GM23338 (cell line): ENCODE measurements at regions not wholly inside any gene's neighbourhood (a gene's known extent, or its start where the extent isn't known, plus 50 kb on each side); places are given as distances from the start of the nearest gene placed in this dataset.

ENCODE experiments used
- ATAC-seq: fragments of 200-7000 bp; cut with Tn5 transposase; 3 replicates; pipeline ENCODE4 v1.9.1; 2020
- DNase-seq: peaks from one replicate; pipeline ENCODE4 v3.0.0-alpha.2; 2015; ENCODE audit warnings: low spot score
- H2AFZ ChIP-seq: fragments of 200-600 bp; sonication (generic); 2 replicates; pipeline ENCODE4 v1.8.0; 2016; ENCODE audit warnings: antibody characterized with exemption, mild to moderate bottlenecking, moderate library complexity
- H3F3A ChIP-seq: fragments of 200-600 bp; sonication (generic); replicated peaks from 2 replicates; pipeline ENCODE4 v1.8.0; 2017; ENCODE audit warnings: antibody characterized with exemption, mixed run types, low read depth
- H3K27ac ChIP-seq: fragments of 200-600 bp; sonication (generic); 2 replicates; pipeline ENCODE4 v1.6.1; 2016; ENCODE audit warnings: low read depth
- H3K27me3 ChIP-seq: fragments of 200-600 bp; sonication (generic); 2 replicates; pipeline ENCODE4 v1.8.0; 2016; ENCODE audit warnings: mild to moderate bottlenecking, mixed run types, moderate library complexity; ENCODE audit not compliant: insufficient read depth
- H3K36me3 ChIP-seq: fragments of 200-600 bp; sonication (generic); 2 replicates; pipeline ENCODE4 v1.8.0; 2016; ENCODE audit warnings: mild to moderate bottlenecking; ENCODE audit not compliant: insufficient read depth
- H3K4me1 ChIP-seq: fragments of 200-600 bp; sonication (generic); 2 replicates; pipeline ENCODE4 v1.8.0; 2016; ENCODE audit warnings: mild to moderate bottlenecking, moderate library complexity; ENCODE audit not compliant: insufficient read depth
- H3K4me2 ChIP-seq: fragments of 200-600 bp; sonication (generic); 2 replicates; pipeline ENCODE4 v1.7.1; 2017; ENCODE audit warnings: mixed run types
- H3K4me3 ChIP-seq: fragments of 200-600 bp; sonication (generic); 2 replicates; pipeline ENCODE4 v1.6.1; 2016; ENCODE audit warnings: mixed run types
- H3K79me2 ChIP-seq: fragments of 200-600 bp; sonication (generic); replicated peaks from 2 replicates; pipeline ENCODE4 v1.8.0; 2017; ENCODE audit warnings: mild to moderate bottlenecking; ENCODE audit not compliant: insufficient read depth
- H3K9me2 ChIP-seq: fragments of 200-600 bp; sonication (generic); 2 replicates; pipeline ENCODE4 v1.8.0; 2017; ENCODE audit not compliant: insufficient read depth
- H4K20me1 ChIP-seq: fragments of 200-600 bp; sonication (generic); replicated peaks from 2 replicates; pipeline ENCODE4 v1.8.0; 2017; ENCODE audit warnings: mild to moderate bottlenecking; ENCODE audit not compliant: insufficient read depth
- H3K27ac Mint-ChIP-seq: 2 replicates; pipeline ENCODE4 v1.8.0; 2020; ENCODE audit warnings: inconsistent platforms, mild to moderate bottlenecking, moderate library complexity, mixed read lengths
- H3K27me3 Mint-ChIP-seq: 3 replicates; pipeline ENCODE4 v1.8.0; 2022; ENCODE audit warnings: low read depth, mild to moderate bottlenecking, moderate library complexity, mixed read lengths, inconsistent platforms; ENCODE audit not compliant: insufficient read depth, poor library complexity
- H3K36me3 Mint-ChIP-seq: 3 replicates; pipeline ENCODE4 v1.8.0; 2021; ENCODE audit warnings: low read depth, mild to moderate bottlenecking, inconsistent platforms, moderate library complexity, mixed read lengths
- H3K4me1 Mint-ChIP-seq: 3 replicates; pipeline ENCODE4 v1.8.0; 2020; ENCODE audit warnings: mild to moderate bottlenecking, inconsistent platforms, mixed read lengths
- H3K4me3 Mint-ChIP-seq: 3 replicates; pipeline ENCODE4 v1.8.0; 2021; ENCODE audit warnings: moderate library complexity, mild to moderate bottlenecking, inconsistent platforms, mixed read lengths
- H3K9me3 Mint-ChIP-seq: 3 replicates; pipeline ENCODE4 v1.8.0; 2020; ENCODE audit warnings: moderate library complexity, mild to moderate bottlenecking, inconsistent platforms, mixed read lengths
- CREB1 ChIP-seq: fragments of 250-450 bp; sonication (Bioruptor Pico); IDR thresholded peaks from 2 replicates; pipeline ENCODE4 v1.5.0; 2020; ENCODE audit warnings: low read depth, mild to moderate bottlenecking, moderate library complexity
- EZH2 ChIP-seq: fragments of 200-600 bp; sonication (generic); IDR thresholded peaks from one replicate; pipeline ENCODE4 v1.8.0; 2017; ENCODE audit warnings: antibody characterized with exemption, mild to moderate bottlenecking, low read depth; ENCODE audit not compliant: unreplicated experiment
- EZH2phosphoT487 ChIP-seq: fragments of 200-600 bp; sonication (generic); IDR thresholded peaks from one replicate; pipeline ENCODE4 v1.8.1; 2018; ENCODE audit warnings: antibody characterized with exemption; ENCODE audit not compliant: unreplicated experiment
- JUNB ChIP-seq: IDR thresholded peaks from one replicate; pipeline ENCODE4 v1.6.1; 2016; ENCODE audit warnings: antibody characterized with exemption; ENCODE audit not compliant: unreplicated experiment
- NANOG ChIP-seq: IDR thresholded peaks from 2 replicates; pipeline ENCODE4 v1.6.1; 2016; ENCODE audit warnings: antibody characterized with exemption, borderline replicate concordance
- POLR2AphosphoS5 ChIP-seq: IDR thresholded peaks from 2 replicates; pipeline ENCODE4 v1.6.1; 2016; ENCODE audit warnings: antibody characterized with exemption, low read depth
- STAT1 ChIP-seq: IDR thresholded peaks from one replicate; pipeline ENCODE4 v1.6.1; 2016; ENCODE audit warnings: antibody characterized with exemption; ENCODE audit not compliant: unreplicated experiment
- ZNF114 ChIP-seq: fragments of 250-450 bp; sonication (Bioruptor Pico); IDR thresholded peaks from 2 replicates; pipeline ENCODE4 v1.5.0; 2020; ENCODE audit warnings: mild to moderate bottlenecking, moderate library complexity
- ZNF331 ChIP-seq: fragments of 250-450 bp; sonication (Bioruptor Pico); IDR thresholded peaks from 2 replicates; pipeline ENCODE4 v1.5.0; 2020; ENCODE audit warnings: low read depth, mild to moderate bottlenecking, moderate library complexity
- TF ChIP-seq, protein P1 (sequence below): IDR thresholded peaks from one replicate; pipeline ENCODE4 v1.6.1; 2018; ENCODE audit warnings: antibody characterized with exemption; ENCODE audit not compliant: unreplicated experiment
- TF ChIP-seq, protein P2 (sequence below): IDR thresholded peaks from 2 replicates; pipeline ENCODE4 v1.6.1; 2016; ENCODE audit warnings: antibody characterized with exemption
- TF ChIP-seq, protein P3 (sequence below), 2 experiments: fragments of 200-600 bp in 1 of 2; sonication (generic) in 1 of 2; conservative IDR thresholded peaks; 2 replicates each; pipeline versions ENCODE4 v1.5.1 to v1.6.1; 2016 to 2017; ENCODE audit warnings: antibody characterized with exemption in 2 of 2, low read depth in 2 of 2, mild to moderate bottlenecking in 2 of 2, moderate library complexity in 1 of 2

DNA sequence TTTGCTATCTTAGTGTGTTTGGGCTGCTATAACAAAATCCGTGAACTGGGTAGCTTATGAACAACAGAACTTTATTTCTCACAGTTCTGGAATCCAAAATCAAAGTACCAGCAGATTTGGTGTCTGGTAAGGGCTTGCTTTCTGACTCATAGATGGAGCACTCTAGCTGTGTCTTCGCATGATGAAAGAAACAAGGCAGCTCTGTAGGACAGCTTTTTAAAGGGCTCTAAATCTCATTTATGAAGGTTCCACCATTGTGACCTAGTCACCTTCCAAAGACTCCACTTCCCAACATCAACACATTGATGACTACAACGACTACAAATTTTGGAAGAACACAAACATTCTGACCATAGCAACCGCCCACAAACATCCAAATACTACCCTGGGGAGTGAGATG lies 158.6 kb upstream of the LCORL start (continued):
- TF ChIP-seq, protein P1, sequence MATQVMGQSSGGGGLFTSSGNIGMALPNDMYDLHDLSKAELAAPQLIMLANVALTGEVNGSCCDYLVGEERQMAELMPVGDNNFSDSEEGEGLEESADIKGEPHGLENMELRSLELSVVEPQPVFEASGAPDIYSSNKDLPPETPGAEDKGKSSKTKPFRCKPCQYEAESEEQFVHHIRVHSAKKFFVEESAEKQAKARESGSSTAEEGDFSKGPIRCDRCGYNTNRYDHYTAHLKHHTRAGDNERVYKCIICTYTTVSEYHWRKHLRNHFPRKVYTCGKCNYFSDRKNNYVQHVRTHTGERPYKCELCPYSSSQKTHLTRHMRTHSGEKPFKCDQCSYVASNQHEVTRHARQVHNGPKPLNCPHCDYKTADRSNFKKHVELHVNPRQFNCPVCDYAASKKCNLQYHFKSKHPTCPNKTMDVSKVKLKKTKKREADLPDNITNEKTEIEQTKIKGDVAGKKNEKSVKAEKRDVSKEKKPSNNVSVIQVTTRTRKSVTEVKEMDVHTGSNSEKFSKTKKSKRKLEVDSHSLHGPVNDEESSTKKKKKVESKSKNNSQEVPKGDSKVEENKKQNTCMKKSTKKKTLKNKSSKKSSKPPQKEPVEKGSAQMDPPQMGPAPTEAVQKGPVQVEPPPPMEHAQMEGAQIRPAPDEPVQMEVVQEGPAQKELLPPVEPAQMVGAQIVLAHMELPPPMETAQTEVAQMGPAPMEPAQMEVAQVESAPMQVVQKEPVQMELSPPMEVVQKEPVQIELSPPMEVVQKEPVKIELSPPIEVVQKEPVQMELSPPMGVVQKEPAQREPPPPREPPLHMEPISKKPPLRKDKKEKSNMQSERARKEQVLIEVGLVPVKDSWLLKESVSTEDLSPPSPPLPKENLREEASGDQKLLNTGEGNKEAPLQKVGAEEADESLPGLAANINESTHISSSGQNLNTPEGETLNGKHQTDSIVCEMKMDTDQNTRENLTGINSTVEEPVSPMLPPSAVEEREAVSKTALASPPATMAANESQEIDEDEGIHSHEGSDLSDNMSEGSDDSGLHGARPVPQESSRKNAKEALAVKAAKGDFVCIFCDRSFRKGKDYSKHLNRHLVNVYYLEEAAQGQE: no peak

DNA sequence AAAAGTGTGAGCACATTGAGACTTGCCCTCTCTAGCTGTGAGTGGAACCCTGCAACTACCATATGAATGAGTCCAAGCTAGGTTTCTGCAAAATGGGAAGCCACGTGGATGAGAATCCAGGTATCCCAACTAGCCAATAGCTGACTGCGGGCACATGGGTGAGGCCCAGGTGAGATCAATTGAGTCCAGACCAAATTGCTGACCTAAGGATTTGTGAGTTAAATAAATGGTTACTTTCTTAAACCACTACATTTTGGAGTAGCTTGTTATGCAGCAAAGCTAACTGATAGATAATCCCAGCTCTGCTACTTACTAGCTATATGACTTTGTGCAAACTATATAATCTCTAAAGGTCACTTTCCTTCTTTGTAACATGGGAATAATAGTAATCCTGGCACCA lies 150.3 kb upstream of the LCORL start:
- Histone ChIP-seq H3K27me3 (no peaks in the 10 kb centered on the region), H3K4me3 (no peak overlapping the region), H3K36me3 (no peaks in the 10 kb centered on the region), H2AFZ (no peak overlapping the region), H4K20me1 (no peaks in the 10 kb centered on the region), H3K79me2 (no peaks in the 10 kb centered on the region), H3K4me1 (no peaks in the 10 kb centered on the region), H3K4me2 (no peak overlapping the region), H3K9me2 (no peaks in the 10 kb centered on the region), H3F3A (no peaks in the 10 kb centered on the region), H3K27ac (no peak overlapping the region)
- no peaks in the 10 kb centered on the region; the same call in 2 of the 3 replicates for H3K4me1 Mint-ChIP-seq
- TF ChIP-seq JUNB: no peak
- TF ChIP-seq ZNF331: no peak
- no peaks in the 10 kb centered on the region for H3K36me3 Mint-ChIP-seq
- H3K27me3 Mint-ChIP-seq: no peaks in the 10 kb centered on the region
- DNase-seq: no peak
- H3K9me3 Mint-ChIP-seq: no peaks in the 10 kb centered on the region; the same call in 2 of the 3 replicates
- no peak for ATAC-seq
- H3K4me3 Mint-ChIP-seq: no peak overlapping the region
- no peak overlapping the region for H3K27ac Mint-ChIP-seq

GRCh38 chr4:18167831-18168230 lies 146.3 kb upstream of the LCORL start:
- Histone ChIP-seq H3K9me2 (peaks cover 6% of the 10 kb centered on the region; the same call in 1 of the 2 replicates), H3K4me2 (no peak overlapping the region), H3K27ac (no peak overlapping the region), H2AFZ (no peak overlapping the region), H4K20me1 (no peaks in the 10 kb centered on the region), H3K4me1 (no peaks in the 10 kb centered on the region), H3K4me3 (no peak overlapping the region), H3F3A (no peaks in the 10 kb centered on the region), H3K36me3 (no peaks in the 10 kb centered on the region), H3K79me2 (no peaks in the 10 kb centered on the region), H3K27me3 (no peaks in the 10 kb centered on the region)
- Mint-ChIP-seq H3K27ac (no peak overlapping the region), H3K27me3 (no peaks in the 10 kb centered on the region), H3K4me3 (no peak overlapping the region), H3K36me3 (no peaks in the 10 kb centered on the region), H3K9me3 (no peaks in the 10 kb centered on the region; the same call in 2 of the 3 replicates), H3K4me1 (no peaks in the 10 kb centered on the region; the same call in 2 of the 3 replicates)
- no peak for ATAC-seq
- DNase-seq: no peak
- TF ChIP-seq EZH2 (no peak), POLR2AphosphoS5 (no peak), CREB1 (no peak), NANOG (no peak), ZNF114 (CRISPR knock-in tag) (no peak), EZH2phosphoT487 (no peak), JUNB (no peak), STAT1 (no peak), ZNF331 (no peak)
- TF ChIP-seq, protein P2, sequence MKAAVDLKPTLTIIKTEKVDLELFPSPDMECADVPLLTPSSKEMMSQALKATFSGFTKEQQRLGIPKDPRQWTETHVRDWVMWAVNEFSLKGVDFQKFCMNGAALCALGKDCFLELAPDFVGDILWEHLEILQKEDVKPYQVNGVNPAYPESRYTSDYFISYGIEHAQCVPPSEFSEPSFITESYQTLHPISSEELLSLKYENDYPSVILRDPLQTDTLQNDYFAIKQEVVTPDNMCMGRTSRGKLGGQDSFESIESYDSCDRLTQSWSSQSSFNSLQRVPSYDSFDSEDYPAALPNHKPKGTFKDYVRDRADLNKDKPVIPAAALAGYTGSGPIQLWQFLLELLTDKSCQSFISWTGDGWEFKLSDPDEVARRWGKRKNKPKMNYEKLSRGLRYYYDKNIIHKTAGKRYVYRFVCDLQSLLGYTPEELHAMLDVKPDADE: no peak
- TF ChIP-seq, protein P3, sequence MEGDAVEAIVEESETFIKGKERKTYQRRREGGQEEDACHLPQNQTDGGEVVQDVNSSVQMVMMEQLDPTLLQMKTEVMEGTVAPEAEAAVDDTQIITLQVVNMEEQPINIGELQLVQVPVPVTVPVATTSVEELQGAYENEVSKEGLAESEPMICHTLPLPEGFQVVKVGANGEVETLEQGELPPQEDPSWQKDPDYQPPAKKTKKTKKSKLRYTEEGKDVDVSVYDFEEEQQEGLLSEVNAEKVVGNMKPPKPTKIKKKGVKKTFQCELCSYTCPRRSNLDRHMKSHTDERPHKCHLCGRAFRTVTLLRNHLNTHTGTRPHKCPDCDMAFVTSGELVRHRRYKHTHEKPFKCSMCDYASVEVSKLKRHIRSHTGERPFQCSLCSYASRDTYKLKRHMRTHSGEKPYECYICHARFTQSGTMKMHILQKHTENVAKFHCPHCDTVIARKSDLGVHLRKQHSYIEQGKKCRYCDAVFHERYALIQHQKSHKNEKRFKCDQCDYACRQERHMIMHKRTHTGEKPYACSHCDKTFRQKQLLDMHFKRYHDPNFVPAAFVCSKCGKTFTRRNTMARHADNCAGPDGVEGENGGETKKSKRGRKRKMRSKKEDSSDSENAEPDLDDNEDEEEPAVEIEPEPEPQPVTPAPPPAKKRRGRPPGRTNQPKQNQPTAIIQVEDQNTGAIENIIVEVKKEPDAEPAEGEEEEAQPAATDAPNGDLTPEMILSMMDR (conservative IDR thresholded peaks at IDR 0.05; ENCODE audit: low read depth in 2 of 2): no peak
- TF ChIP-seq, protein P1: no peak
